ENCODE measurements at regions not wholly inside any gene's neighbourhood (a gene's known extent, or its start where the extent isn't known, plus 50 kb on each side); places are given as distances from the start of the nearest gene placed in this dataset.

- no peak for TF ChIP-seq POLR2A (IDR thresholded peaks at IDR 0.05)
- no peak for TF ChIP-seq CTCF (IDR thresholded peaks at IDR 0.05)
Measured at GRCh38 chr5:4740156-4740555, 400.0 kb upstream of the ADAMTS16 start.

Data from Peyer's patch (tissue), 4 donors.